Coronary artery (tissue), 2 donors: ENCODE measurements at regions not wholly inside any gene's neighbourhood (a gene's known extent, or its start where the extent isn't known, plus 50 kb on each side); places are given as distances from the start of the nearest gene placed in this dataset.

ENCODE experiments used
- DNase-seq: peaks from one replicate; pipeline ENCODE4 v3.0.0-alpha.2; 2017; ENCODE audit warnings: low spot score
- H3K27ac ChIP-seq, 2 donors: fragments of 200-600 bp; sonication (generic); one replicate each; pipeline ENCODE4 v1.5.1; 2016 to 2019
- H3K4me3 ChIP-seq: fragments of 200-600 bp; sonication (generic); 2 replicates; pipeline ENCODE4 v1.5.1; 2016; ENCODE audit warnings: mild to moderate bottlenecking, moderate library complexity
- CTCF ChIP-seq: fragments of 200-600 bp; sonication (generic); IDR thresholded peaks from one replicate; pipeline ENCODE4 v1.5.1; 2019; ENCODE audit warnings: antibody characterized with exemption

- TF ChIP-seq CTCF, result no peak
- Histone ChIP-seq H3K27ac (no peak overlapping the region), H3K4me3 (no peak overlapping the region)
- no peak for DNase-seq
These were observed 205.7 kb downstream of the TANC2 start for GRCh38 chr17:63171428-63172393.

- no peak overlapping the region for H3K27ac ChIP-seq
- DNase-seq, result no peak
- H3K4me3 ChIP-seq, result no peak overlapping the region
- no peak for TF ChIP-seq CTCF
These were observed 207.4 kb downstream of the TANC2 start for GRCh38 chr17:63173450-63173849.

- no peak for DNase-seq
- TF ChIP-seq CTCF, result no peak
- no peak overlapping the region for H3K27ac ChIP-seq
- H3K4me3 ChIP-seq, result no peak overlapping the region
These were observed 207.9 kb downstream of the TANC2 start for GRCh38 chr17:63173903-63174302.

GRCh38 chr17:63178530-63178929, 212.5 kb downstream of the TANC2 start:
- TF ChIP-seq CTCF, result no peak
- Histone ChIP-seq H3K4me3 (no peak overlapping the region), H3K27ac (no peak overlapping the region)
- no peak for DNase-seq

- H3K4me3 ChIP-seq, result no peak overlapping the region
- no peak for DNase-seq
- TF ChIP-seq CTCF, result no peak
- H3K27ac ChIP-seq, result no peak overlapping the region
These were observed 215.8 kb downstream of the TANC2 start for GRCh38 chr17:63181856-63182255.

GRCh38 chr17:63185420-63185819, 219.4 kb downstream of the TANC2 start:
- Histone ChIP-seq H3K4me3 (no peak overlapping the region), H3K27ac (no peak overlapping the region)
- no peak for DNase-seq
- no peak for TF ChIP-seq CTCF

GRCh38 chr17:63189082-63189481, 223.0 kb downstream of the TANC2 start:
- H3K27ac ChIP-seq, result no peak overlapping the region
- no peak for TF ChIP-seq CTCF

More at GRCh38 chr17:63189082-63189481, 223.0 kb downstream of the TANC2 start:
- no peak for DNase-seq
- H3K4me3 ChIP-seq, result no peak overlapping the region
